HuH-7 (cell line): ENCODE measurements at regions not wholly inside any gene's neighbourhood (a gene's known extent, or its start where the extent isn't known, plus 50 kb on each side); places are given as distances from the start of the nearest gene placed in this dataset.
"Not testable (repeated sequence)": the region's sequence is repeated elsewhere in the genome, so short reads cannot be mapped to it uniquely, and the experiment has no call there.

Experiments
- DNase-seq: peaks from one replicate; pipeline ENCODE4 v3.0.0; 2011; ENCODE audit warnings: low spot score

GRCh38 chr3:74413547-74414241 lies 200.8 kb downstream of the CNTN3 start:
- no peak for DNase-seq

GRCh38 chr3:74410276-74410941 lies 204.1 kb downstream of the CNTN3 start:
- no peak for DNase-seq

- DNase-seq: no peak
Measured at GRCh38 chr3:74409066-74409465, 205.4 kb downstream of the CNTN3 start.

- DNase-seq: no peak
Measured at GRCh38 chr3:74403307-74403706, 211.2 kb downstream of the CNTN3 start.

- no peak for DNase-seq
Measured at GRCh38 chr3:74402821-74403220, 211.6 kb downstream of the CNTN3 start.

GRCh38 chr3:74393426-74393825 lies 221.0 kb downstream of the CNTN3 start:
- DNase-seq: no peak

- DNase-seq: no peak
Measured at GRCh38 chr3:74390121-74390877, 224.2 kb downstream of the CNTN3 start.

- DNase-seq: no peak
Measured at GRCh38 chr3:74387111-74387735, 227.2 kb downstream of the CNTN3 start.

- DNase-seq: no peak
Measured at GRCh38 chr3:74384159-74384558, 230.3 kb downstream of the CNTN3 start.

- DNase-seq: no peak
Measured at GRCh38 chr3:74377669-74378068, 236.8 kb downstream of the CNTN3 start.

- DNase-seq: not testable (repeated sequence)
Measured at GRCh38 chr3:74376323-74376722, 238.1 kb downstream of the CNTN3 start.

- DNase-seq: no peak
Measured at GRCh38 chr3:74375653-74376052, 238.8 kb downstream of the CNTN3 start.

- DNase-seq: no peak
Measured at GRCh38 chr3:74372743-74373142, 241.7 kb downstream of the CNTN3 start.

- no peak for DNase-seq
Measured at GRCh38 chr3:74370342-74370741, 244.1 kb downstream of the CNTN3 start.

GRCh38 chr3:74366331-74366730 lies 248.1 kb downstream of the CNTN3 start:
- DNase-seq: no peak

- no peak for DNase-seq
Measured at GRCh38 chr3:74363346-74363745, 251.1 kb downstream of the CNTN3 start.

GRCh38 chr3:74360406-74360805 lies 254.1 kb downstream of the CNTN3 start:
- DNase-seq: no peak

- no peak for DNase-seq
Measured at GRCh38 chr3:74357881-74358280, 256.6 kb downstream of the CNTN3 start.

- no peak for DNase-seq
Measured at GRCh38 chr3:74353039-74353438, 261.4 kb downstream of the CNTN3 start.

GRCh38 chr3:74352166-74352565 lies 262.3 kb downstream of the CNTN3 start:
- DNase-seq: no peak

- no peak for DNase-seq
Measured at GRCh38 chr3:74351213-74351612, 263.2 kb downstream of the CNTN3 start.

- no peak for DNase-seq
Measured at GRCh38 chr3:74349015-74349414, 265.4 kb downstream of the CNTN3 start.
